A673 (cell line): ENCODE measurements at regions not wholly inside any gene's neighbourhood (a gene's known extent, or its start where the extent isn't known, plus 50 kb on each side); places are given as distances from the start of the nearest gene placed in this dataset.

Source experiments
- BruUV-seq: library from RNA; stranded (reverse); fragments of 400-500 nt; replicated peaks from 2 replicates; lab custom pipeline; 2021; lab: Mats Ljungman, UMichigan
- CTCF ChIA-PET: fragments of 300-600 bp; sonication (Branson Sonifier 250); formaldehyde crosslinking; loops from one replicate; lab custom pipeline; 2022; ENCODE audit warnings: antibody characterized with exemption; lab: Charles Lee
- POLR2A ChIA-PET: fragments of 300-600 bp; sonication (Branson Sonifier 250); formaldehyde crosslinking; loops from one replicate; lab custom pipeline; 2022; ENCODE audit warnings: antibody characterized with exemption; ENCODE audit not compliant: low non-redundant PET; lab: Charles Lee
- DNase-seq: peaks from one replicate; pipeline ENCODE4 v3.0.0-alpha.2; 2015; ENCODE audit warnings: low spot score
- H3K27ac ChIP-seq: fragments of 200-600 bp; sonication (generic); 2 replicates; pipeline ENCODE4 v1.5.1; 2016; ENCODE audit warnings: mixed run types, low read depth, mild to moderate bottlenecking, mixed read lengths, antibody characterized with exemption, low read length; ENCODE audit not compliant: poor library complexity, severe bottlenecking
- H3K27me3 ChIP-seq: fragments of 200-600 bp; sonication (generic); replicated peaks from 2 replicates; pipeline ENCODE4 v1.6.1; 2017; ENCODE audit warnings: mixed run types, low read depth, mild to moderate bottlenecking, mixed read lengths, antibody characterized with exemption, low read length; ENCODE audit not compliant: insufficient read depth, poor library complexity
- H3K36me3 ChIP-seq: fragments of 200-600 bp; sonication (generic); 2 replicates; pipeline ENCODE4 v1.6.1; 2016; ENCODE audit warnings: mixed run types, mild to moderate bottlenecking, mixed read lengths, antibody characterized with exemption, low read length; ENCODE audit not compliant: insufficient read depth, poor library complexity, severe bottlenecking
- H3K4me1 ChIP-seq: fragments of 200-600 bp; sonication (generic); 2 replicates; pipeline ENCODE4 v1.6.1; 2017; ENCODE audit warnings: mixed run types, mild to moderate bottlenecking, mixed read lengths, antibody characterized with exemption, low read length; ENCODE audit not compliant: insufficient read depth, poor library complexity, severe bottlenecking
- H3K4me3 ChIP-seq: fragments of 200-600 bp; sonication (generic); 2 replicates; pipeline ENCODE4 v1.5.1; 2016; ENCODE audit warnings: low read depth, mixed run types, mild to moderate bottlenecking, mixed read lengths, low read length; ENCODE audit not compliant: poor library complexity, severe bottlenecking
- H3K9me3 ChIP-seq: fragments of 200-600 bp; sonication (generic); 2 replicates; pipeline ENCODE4 v1.6.1; 2016; ENCODE audit warnings: mixed run types, low read depth, mild to moderate bottlenecking, mixed read lengths, antibody characterized with exemption, low read length; ENCODE audit not compliant: poor library complexity, severe bottlenecking
- EZH2 ChIP-seq: fragments of 200-600 bp; sonication (generic); IDR thresholded peaks from 2 replicates; pipeline ENCODE4 v1.6.1; 2017; ENCODE audit warnings: borderline replicate concordance, low read depth, mild to moderate bottlenecking, mixed read lengths, antibody characterized with exemption, low read length; ENCODE audit not compliant: poor library complexity, severe bottlenecking
- intact Hi-C: fragments of 100-400 bp; cut with micrococcal nuclease; formaldehyde crosslinking; loops from one replicate; pipeline ENCODE4 v1.10.0; 2022; ENCODE audit not compliant: unreplicated experiment
- TF ChIP-seq, protein P1 (sequence below): fragments of 300-800, 200-600 bp; sonication (generic); conservative IDR thresholded peaks from 2 replicates; pipeline ENCODE4 v1.5.1; 2017; ENCODE audit warnings: low read depth, mild to moderate bottlenecking, antibody characterized with exemption, low read length, moderate library complexity, mixed read lengths

DNA sequence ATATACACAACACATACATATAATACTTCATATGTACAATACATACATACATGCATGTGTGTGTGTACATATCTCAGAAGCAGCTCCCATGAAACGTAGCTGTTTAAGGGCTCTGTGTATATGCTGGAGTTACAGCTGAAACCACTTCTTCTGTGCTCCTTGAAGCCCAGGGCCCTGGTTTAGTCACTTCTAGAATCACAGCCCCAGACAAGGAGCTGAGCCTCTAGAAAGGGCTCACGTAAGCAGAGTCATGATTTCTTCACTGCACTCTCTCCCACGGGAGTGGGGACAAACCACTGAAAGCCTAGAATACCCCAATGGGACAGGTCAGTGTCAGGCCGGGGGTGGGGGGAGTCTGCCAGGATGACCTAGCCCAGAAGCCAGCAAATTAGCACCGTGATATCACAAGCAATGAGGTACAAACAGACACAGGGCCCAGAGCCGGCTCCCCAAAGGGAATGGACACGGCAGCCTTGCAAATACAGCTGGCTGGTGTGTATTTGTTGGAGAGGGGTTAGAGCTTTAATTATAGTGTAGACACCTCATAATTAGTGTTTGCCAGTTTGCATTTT is 90.3 kb downstream of the C1QL2 start:
- H3K9me3 ChIP-seq: no peaks in the 10 kb centered on the region
- H3K4me3 ChIP-seq: no peak overlapping the region
- no peak for TF ChIP-seq EZH2
- TF ChIP-seq, protein P1, sequence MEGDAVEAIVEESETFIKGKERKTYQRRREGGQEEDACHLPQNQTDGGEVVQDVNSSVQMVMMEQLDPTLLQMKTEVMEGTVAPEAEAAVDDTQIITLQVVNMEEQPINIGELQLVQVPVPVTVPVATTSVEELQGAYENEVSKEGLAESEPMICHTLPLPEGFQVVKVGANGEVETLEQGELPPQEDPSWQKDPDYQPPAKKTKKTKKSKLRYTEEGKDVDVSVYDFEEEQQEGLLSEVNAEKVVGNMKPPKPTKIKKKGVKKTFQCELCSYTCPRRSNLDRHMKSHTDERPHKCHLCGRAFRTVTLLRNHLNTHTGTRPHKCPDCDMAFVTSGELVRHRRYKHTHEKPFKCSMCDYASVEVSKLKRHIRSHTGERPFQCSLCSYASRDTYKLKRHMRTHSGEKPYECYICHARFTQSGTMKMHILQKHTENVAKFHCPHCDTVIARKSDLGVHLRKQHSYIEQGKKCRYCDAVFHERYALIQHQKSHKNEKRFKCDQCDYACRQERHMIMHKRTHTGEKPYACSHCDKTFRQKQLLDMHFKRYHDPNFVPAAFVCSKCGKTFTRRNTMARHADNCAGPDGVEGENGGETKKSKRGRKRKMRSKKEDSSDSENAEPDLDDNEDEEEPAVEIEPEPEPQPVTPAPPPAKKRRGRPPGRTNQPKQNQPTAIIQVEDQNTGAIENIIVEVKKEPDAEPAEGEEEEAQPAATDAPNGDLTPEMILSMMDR: no peak
- intact Hi-C loops: no loop called here
- H3K27me3 ChIP-seq: peaks cover 26% of the 10 kb centered on the region
- H3K36me3 ChIP-seq: no peaks in the 10 kb centered on the region
- ChIA-PET POLR2A (no interaction called here), CTCF (no interaction called here)
- no peaks in the 10 kb centered on the region for H3K4me1 ChIP-seq
- DNase-seq: no peak
- no peak overlapping the region for H3K27ac ChIP-seq
- BruUV-seq: no TSS peak

DNA sequence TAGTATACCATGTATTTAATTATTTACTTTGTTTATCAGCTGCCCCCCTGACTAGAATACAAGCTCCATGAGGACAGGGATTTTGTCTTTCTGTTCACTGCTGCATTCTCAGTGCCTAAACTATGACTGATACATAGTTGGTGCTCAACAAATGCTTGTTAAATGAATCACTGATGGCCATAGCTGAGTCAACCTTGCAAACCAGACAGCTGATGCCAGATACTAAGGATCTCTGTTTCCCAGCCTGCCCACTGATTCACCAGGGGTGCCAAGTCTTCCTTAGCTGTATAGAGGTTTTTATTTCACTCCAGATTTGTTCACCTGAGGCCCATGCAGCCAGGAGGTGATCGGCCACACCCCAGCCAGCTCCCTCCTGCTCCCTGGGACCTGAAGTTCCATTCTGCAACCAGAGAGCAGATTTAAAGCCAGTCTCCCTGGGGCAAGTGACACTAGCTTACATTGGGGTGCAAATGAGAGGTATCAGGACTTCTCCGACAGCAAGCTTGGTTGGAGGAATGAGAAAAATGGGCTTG is 92.2 kb downstream of the C1QL2 start:
- no TSS peak for BruUV-seq
- Histone ChIP-seq H3K4me3 (no peak overlapping the region), H3K4me1 (no peaks in the 10 kb centered on the region), H3K36me3 (no peaks in the 10 kb centered on the region), H3K9me3 (no peaks in the 10 kb centered on the region), H3K27me3 (peaks cover 10% of the 10 kb centered on the region), H3K27ac (no peak overlapping the region)
- intact Hi-C loops: no loop called here
- TF ChIP-seq, protein P1: no peak
- no peak for TF ChIP-seq EZH2
- no peak for DNase-seq
- POLR2A ChIA-PET: no interaction called here
- CTCF ChIA-PET: no interaction called here

DNA sequence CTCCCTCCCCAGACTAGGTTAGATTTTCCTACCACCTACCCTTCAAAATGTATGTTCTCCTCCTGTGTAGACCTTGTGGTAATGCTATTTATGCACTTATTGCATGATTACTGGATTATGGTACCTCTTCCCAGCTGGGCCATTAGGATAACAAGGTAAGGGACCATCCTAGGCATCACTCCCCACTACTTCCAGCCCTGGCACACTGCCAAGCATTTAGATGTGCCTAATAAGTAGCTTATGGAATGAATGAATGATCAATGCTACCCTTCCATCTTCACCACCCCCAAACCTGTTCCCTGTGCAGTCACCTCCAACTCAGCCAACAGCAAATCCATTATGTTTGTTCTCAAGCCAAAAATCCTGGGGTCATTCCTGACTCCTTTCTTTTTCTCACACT is 93.4 kb downstream of the C1QL2 start:
- Histone ChIP-seq H3K9me3 (no peaks in the 10 kb centered on the region), H3K4me1 (no peaks in the 10 kb centered on the region), H3K4me3 (no peak overlapping the region), H3K27ac (no peak overlapping the region), H3K36me3 (no peaks in the 10 kb centered on the region), H3K27me3 (no peaks in the 10 kb centered on the region)
- POLR2A ChIA-PET: no interaction called here
- no peak for DNase-seq
- CTCF ChIA-PET: no interaction called here
- no peak for TF ChIP-seq EZH2
- TF ChIP-seq, protein P1: no peak
- BruUV-seq: no TSS peak
- intact Hi-C loops: no loop called here
